Caco-2 (cell line): ENCODE measurements at regions not wholly inside any gene's neighbourhood (a gene's known extent, or its start where the extent isn't known, plus 50 kb on each side); places are given as distances from the start of the nearest gene placed in this dataset.

Experiments used
- BruUV-seq: library from RNA; stranded (reverse); fragments of 400-500 nt; replicated peaks from 2 replicates; lab custom pipeline; 2021; lab: Mats Ljungman, UMichigan
- CTCF ChIA-PET: fragments of 300-600 bp; sonication (Branson Sonifier 250); formaldehyde crosslinking; loops from one replicate; lab custom pipeline; 2022; ENCODE audit warnings: antibody characterized with exemption; lab: Charles Lee
- POLR2A ChIA-PET: fragments of 300-600 bp; sonication (Branson Sonifier 250); formaldehyde crosslinking; loops from one replicate; lab custom pipeline; 2022; ENCODE audit warnings: antibody characterized with exemption; lab: Charles Lee
- DNase-seq, 2 experiments: peaks; one replicate each; pipeline versions ENCODE4 v3.0.0 to v3.0.0-alpha.2; 2020 to 2022
- H3K27me3 ChIP-seq: replicated peaks from 2 replicates; pipeline ENCODE4 v1.6.0; 2011; ENCODE audit warnings: low read length; ENCODE audit not compliant: control insufficient read depth, insufficient read depth
- H3K36me3 ChIP-seq: 2 replicates; pipeline ENCODE4 v1.5.1; 2011; ENCODE audit warnings: low read length; ENCODE audit not compliant: control insufficient read depth, insufficient read depth
- H3K4me1 ChIP-seq: fragments of 250-450 bp; sonication (Bioruptor Pico); 2 replicates; pipeline ENCODE4 v1.5.1; 2020; ENCODE audit warnings: mild to moderate bottlenecking
- H3K4me3 ChIP-seq: 2 replicates; pipeline ENCODE4 v1.5.1; 2011; ENCODE audit warnings: low read depth, mild to moderate bottlenecking, control low read depth, low read length
- H3K9me3 ChIP-seq: fragments of 250-450 bp; sonication (Bioruptor Pico); 2 replicates; pipeline ENCODE4 v1.5.1; 2020; ENCODE audit warnings: mild to moderate bottlenecking, moderate library complexity
- H3K27ac Mint-ChIP-seq: one replicate; pipeline ENCODE4 v1.8.0; 2022; ENCODE audit warnings: mixed read lengths; ENCODE audit not compliant: unreplicated experiment
- H3K27me3 Mint-ChIP-seq: one replicate; pipeline ENCODE4 v1.8.0; 2022; ENCODE audit warnings: mixed read lengths; ENCODE audit not compliant: insufficient read depth, unreplicated experiment
- H3K36me3 Mint-ChIP-seq: one replicate; pipeline ENCODE4 v1.8.0; 2022; ENCODE audit warnings: mild to moderate bottlenecking, mixed read lengths; ENCODE audit not compliant: insufficient read depth, unreplicated experiment
- H3K4me1 Mint-ChIP-seq: one replicate; pipeline ENCODE4 v1.8.0; 2022; ENCODE audit warnings: low read depth, mixed read lengths; ENCODE audit not compliant: unreplicated experiment
- H3K4me3 Mint-ChIP-seq: one replicate; pipeline ENCODE4 v1.8.0; 2022; ENCODE audit warnings: mild to moderate bottlenecking, moderate library complexity, mixed read lengths; ENCODE audit not compliant: unreplicated experiment
- H3K9me3 Mint-ChIP-seq: one replicate; pipeline ENCODE4 v1.8.0; 2022; ENCODE audit warnings: mixed read lengths; ENCODE audit not compliant: unreplicated experiment
- intact Hi-C: fragments of 100-400 bp; cut with micrococcal nuclease; formaldehyde crosslinking; loops from one replicate; pipeline ENCODE4 v1.10.0; 2022; ENCODE audit not compliant: unreplicated experiment
- TF ChIP-seq, protein P1 (sequence below), 2 experiments: fragments of 200-600 bp in 1 of 2; IDR thresholded peaks; 1 replicate in 1 of 2; 2 replicates in 1 of 2; pipeline versions ENCODE4 v1.5.1 to v1.8.0; 2011 to 2022; ENCODE audit warnings: antibody characterized with exemption in 1 of 2, control low read depth in 1 of 2, inconsistent platforms in 1 of 2, low read depth in 1 of 2, low read length in 1 of 2, mild to moderate bottlenecking in 1 of 2, moderate library complexity in 1 of 2; ENCODE audit not compliant: insufficient read depth in 1 of 2, severe bottlenecking in 1 of 2, unreplicated experiment in 1 of 2

DNA sequence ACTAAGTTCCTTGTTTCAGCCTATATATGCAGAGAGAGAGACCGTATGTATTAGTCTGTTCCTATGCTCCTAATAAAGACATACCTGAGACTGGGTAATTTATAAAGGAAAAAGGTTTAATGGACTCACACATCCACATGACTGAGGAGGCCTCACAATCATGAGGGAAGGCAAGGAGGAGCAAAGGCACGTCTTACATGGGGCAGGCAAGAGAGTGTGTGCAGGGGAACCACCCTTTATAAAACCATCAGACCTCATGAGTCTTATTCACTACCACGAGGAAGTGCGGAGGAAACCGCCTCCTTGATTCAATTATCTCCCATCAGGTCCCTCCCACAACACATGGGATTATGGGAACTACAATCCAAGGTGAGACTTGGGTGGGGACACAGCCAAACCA lies 73.8 kb downstream of the TMEM18 start:
- TF ChIP-seq, protein P1, sequence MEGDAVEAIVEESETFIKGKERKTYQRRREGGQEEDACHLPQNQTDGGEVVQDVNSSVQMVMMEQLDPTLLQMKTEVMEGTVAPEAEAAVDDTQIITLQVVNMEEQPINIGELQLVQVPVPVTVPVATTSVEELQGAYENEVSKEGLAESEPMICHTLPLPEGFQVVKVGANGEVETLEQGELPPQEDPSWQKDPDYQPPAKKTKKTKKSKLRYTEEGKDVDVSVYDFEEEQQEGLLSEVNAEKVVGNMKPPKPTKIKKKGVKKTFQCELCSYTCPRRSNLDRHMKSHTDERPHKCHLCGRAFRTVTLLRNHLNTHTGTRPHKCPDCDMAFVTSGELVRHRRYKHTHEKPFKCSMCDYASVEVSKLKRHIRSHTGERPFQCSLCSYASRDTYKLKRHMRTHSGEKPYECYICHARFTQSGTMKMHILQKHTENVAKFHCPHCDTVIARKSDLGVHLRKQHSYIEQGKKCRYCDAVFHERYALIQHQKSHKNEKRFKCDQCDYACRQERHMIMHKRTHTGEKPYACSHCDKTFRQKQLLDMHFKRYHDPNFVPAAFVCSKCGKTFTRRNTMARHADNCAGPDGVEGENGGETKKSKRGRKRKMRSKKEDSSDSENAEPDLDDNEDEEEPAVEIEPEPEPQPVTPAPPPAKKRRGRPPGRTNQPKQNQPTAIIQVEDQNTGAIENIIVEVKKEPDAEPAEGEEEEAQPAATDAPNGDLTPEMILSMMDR (IDR thresholded peaks at IDR 0.05; ENCODE audit: insufficient read depth in 1 of 2, low read depth in 1 of 2, low read length in 1 of 2, severe bottlenecking in 1 of 2, unreplicated experiment in 1 of 2), result no peak
- H3K4me1 ChIP-seq, result no peaks in the 10 kb centered on the region
- no peak overlapping the region for H3K27ac Mint-ChIP-seq
- DNase-seq, result no peak
- no peak overlapping the region for H3K4me3 ChIP-seq
- POLR2A ChIA-PET, result no interaction called here
- intact Hi-C loops, result no loop called here
- H3K9me3 Mint-ChIP-seq, result no peaks in the 10 kb centered on the region
- no peak overlapping the region for H3K4me3 Mint-ChIP-seq
- no TSS peak for BruUV-seq
- no peaks in the 10 kb centered on the region for H3K4me1 Mint-ChIP-seq
- H3K36me3 Mint-ChIP-seq, result no peaks in the 10 kb centered on the region
- H3K9me3 ChIP-seq, result peaks cover 6% of the 10 kb centered on the region; the same call in 1 of the 2 replicates
- no peaks in the 10 kb centered on the region for H3K27me3 Mint-ChIP-seq
- CTCF ChIA-PET, result no interaction called here
- H3K36me3 ChIP-seq, result no peaks in the 10 kb centered on the region
- H3K27me3 ChIP-seq, result no peaks in the 10 kb centered on the region

DNA sequence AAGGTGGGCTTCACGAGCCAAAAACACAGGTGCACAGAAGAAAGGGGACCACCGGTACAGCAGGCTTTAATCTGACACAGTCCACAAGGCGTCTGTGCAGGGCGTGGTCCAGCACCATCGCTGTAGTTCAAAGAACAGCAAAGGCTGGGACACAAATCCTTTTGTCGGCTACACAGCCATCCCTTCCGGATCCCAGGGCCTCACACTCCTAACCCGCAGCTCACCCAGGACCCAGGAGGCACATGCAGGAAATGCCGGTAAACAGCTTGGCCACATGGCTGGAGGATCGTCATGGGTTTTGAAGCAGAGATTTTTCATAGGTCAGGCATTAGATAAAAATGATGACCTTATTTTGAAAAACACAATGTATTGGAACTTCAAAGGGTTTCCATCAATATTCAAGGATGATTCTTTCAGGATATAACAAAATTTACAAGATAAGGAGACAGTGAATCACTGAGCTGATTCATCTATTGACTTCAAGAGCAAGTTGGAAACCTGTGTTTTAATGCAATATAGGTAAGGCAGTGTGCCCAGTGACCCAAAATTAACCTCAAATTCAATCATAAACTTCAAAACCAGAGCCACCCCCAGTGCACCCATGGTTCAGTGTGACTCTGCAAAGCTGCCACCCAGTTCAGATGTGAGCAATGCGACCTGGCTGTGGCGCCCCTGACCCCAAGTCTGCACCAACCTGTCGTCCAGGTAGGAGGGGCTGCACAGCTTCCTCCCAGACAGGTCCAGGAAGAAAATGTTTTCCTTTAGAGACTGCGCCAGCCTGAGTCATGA lies 74.4 kb downstream of the TMEM18 start:
- ChIA-PET CTCF (no interaction called here), POLR2A (no interaction called here)
- no peaks in the 10 kb centered on the region for H3K27me3 ChIP-seq
- DNase-seq, result no peak
- no peaks in the 10 kb centered on the region for H3K4me1 ChIP-seq
- Mint-ChIP-seq H3K4me1 (no peaks in the 10 kb centered on the region), H3K36me3 (no peaks in the 10 kb centered on the region), H3K4me3 (no peak overlapping the region), H3K27me3 (no peaks in the 10 kb centered on the region), H3K27ac (no peak overlapping the region), H3K9me3 (no peaks in the 10 kb centered on the region)
- H3K4me3 ChIP-seq, result no peak overlapping the region
- peaks cover 6% of the 10 kb centered on the region; the same call in 1 of the 2 replicates for H3K9me3 ChIP-seq
- no TSS peak for BruUV-seq
- no peaks in the 10 kb centered on the region for H3K36me3 ChIP-seq
- intact Hi-C loops, result no loop called here
- TF ChIP-seq, protein P1 (IDR thresholded peaks at IDR 0.05; ENCODE audit: insufficient read depth in 1 of 2, low read depth in 1 of 2, low read length in 1 of 2, severe bottlenecking in 1 of 2, unreplicated experiment in 1 of 2), result no peak

DNA sequence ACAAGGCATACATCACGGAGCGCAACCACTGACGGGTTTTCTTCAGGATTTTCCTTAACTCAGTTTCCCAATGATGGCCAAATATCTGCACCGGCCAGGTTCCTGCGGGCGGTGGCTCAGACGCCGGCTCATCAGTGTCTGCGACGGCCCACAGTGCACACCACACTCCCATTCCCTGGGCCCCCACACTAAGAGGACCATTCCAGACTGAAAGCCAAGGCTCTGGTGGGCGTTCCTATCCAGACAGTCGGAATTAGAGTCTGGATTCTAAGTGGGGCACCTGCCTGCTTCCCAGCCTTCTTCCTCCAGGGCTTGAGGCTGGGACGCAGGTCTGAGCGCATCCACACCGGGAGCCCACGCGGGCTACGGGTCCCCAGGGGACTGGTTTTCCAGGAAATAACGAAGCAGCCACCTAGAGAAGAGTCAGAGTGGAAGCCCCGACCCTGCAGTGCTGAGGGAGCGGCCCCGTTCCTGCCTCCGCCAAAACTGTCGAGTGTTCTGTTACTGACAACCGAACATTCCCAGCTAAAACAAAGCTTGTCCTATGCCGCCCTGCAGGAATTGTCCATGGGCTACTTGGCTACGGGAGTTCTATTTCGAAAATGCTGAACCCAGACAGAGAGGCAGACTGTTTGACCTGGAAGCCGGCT lies 75.3 kb downstream of the TMEM18 start:
- TF ChIP-seq, protein P1 (IDR thresholded peaks at IDR 0.05; ENCODE audit: insufficient read depth in 1 of 2, low read depth in 1 of 2, low read length in 1 of 2, severe bottlenecking in 1 of 2, unreplicated experiment in 1 of 2), result no peak
- H3K9me3 Mint-ChIP-seq, result no peaks in the 10 kb centered on the region
- Histone ChIP-seq H3K9me3 (peaks cover 6% of the 10 kb centered on the region; the same call in 1 of the 2 replicates), H3K36me3 (no peaks in the 10 kb centered on the region), H3K4me1 (no peaks in the 10 kb centered on the region), H3K27me3 (no peaks in the 10 kb centered on the region), H3K4me3 (no peak overlapping the region)
- no peaks in the 10 kb centered on the region for H3K27me3 Mint-ChIP-seq
- H3K4me1 Mint-ChIP-seq, result no peaks in the 10 kb centered on the region
- intact Hi-C loops, result no loop called here
- no TSS peak for BruUV-seq
- ChIA-PET POLR2A (no interaction called here), CTCF (no interaction called here)
- DNase-seq, result no peak
- H3K27ac Mint-ChIP-seq, result no peak overlapping the region
- no peaks in the 10 kb centered on the region for H3K36me3 Mint-ChIP-seq
- no peak overlapping the region for H3K4me3 Mint-ChIP-seq
